NOMO-1 treated with dmso at 0.1 percent for 144 hours (cell line): ENCODE measurements at regions not wholly inside any gene's neighbourhood (a gene's known extent, or its start where the extent isn't known, plus 50 kb on each side); places are given as distances from the start of the nearest gene placed in this dataset.
"Not testable (repeated sequence)": the region's sequence is repeated elsewhere in the genome, so short reads cannot be mapped to it uniquely, and the experiment has no call there.

Source experiments
- DNase-seq: peaks from one replicate; lab custom pipeline; 2025; ENCODE audit not compliant: unreplicated experiment; lab: John Stamatoyannopoulos, UW

DNA sequence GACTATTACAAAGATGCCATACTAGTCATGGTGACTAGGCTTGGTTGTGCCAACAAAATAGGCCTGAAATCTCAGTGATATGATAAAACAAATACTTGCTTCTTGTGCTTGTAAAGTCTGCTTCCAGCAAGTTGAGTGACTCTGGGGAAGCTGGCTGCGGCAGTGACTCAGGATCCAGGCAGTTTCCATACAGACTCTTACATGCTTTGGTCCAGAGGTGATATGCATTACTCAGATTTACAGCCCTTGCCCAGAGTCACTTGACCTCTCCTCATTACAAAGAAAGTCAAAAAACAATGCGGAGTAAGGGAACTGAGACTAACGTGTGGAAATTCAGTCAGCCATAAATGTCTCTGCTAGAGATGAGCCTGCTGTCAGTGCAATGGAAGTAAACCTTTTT lies 387.5 kb downstream of the KCNA4 start:
- no peak for DNase-seq

DNA sequence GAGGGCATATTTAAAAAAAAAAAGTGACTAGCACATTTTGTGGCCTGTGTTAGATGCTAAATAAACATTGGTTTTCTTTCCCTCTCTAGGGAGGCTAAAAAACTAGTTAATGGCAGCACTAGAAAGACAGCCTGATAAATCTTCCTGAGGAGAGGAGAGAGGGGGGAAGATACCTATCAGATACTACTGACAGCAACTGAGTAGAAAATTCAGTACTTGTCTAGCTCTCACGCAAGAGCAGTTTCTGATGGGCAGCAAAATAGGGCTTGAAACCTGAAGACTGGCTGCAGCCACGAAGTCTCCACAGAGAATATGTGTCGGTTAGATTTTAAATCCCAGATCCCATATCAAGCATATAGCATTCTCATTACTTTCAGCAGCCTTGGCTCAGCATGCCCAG lies 388.2 kb downstream of the KCNA4 start:
- DNase-seq, result no peak

DNA sequence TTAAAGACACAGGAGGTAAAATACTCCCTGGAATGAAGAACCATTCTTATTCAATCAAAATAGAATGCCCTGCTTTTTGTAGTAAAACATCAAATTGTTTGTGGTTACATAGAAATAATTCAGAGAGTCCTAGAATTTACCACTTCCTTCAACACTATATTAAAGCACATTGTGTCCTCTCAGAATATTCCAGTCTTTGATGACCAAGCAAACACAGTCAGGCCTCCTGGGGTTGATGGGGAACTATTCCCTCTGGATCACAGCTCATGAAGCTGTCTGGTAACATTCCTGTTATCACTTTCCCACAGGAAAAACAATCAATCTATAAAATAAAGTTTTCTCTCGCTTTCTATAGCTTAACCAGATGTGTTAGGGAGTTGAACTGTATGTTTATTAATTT lies 389.3 kb downstream of the KCNA4 start:
- DNase-seq, result no peak

DNA sequence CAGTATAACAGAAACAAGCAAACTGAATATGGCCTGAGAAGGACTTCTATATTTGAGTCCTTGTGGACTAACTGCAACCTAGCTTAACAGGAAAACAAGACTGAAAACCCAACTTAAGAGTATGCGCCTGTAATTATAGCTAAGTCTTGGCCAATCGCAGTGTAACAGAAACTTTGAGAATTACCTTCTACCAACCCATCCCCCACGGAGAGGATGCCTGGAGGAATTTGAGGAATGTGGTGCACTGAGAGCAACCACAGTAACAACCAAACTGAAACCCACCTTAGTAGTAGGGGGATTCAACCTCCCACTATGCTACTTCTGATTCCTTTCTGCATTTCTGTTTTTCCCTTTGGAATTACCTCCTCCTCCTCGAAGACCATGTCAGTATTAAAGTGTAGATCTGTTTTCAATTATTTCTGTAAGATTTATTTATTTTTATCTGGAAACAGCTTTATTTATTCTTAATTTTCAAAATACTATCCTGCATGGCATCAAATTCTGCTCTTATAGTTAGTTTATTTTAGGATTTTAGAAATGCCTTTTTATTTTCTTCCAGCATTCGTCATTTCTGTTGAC lies 393.6 kb downstream of the KCNA4 start:
- DNase-seq, result no peak

DNA sequence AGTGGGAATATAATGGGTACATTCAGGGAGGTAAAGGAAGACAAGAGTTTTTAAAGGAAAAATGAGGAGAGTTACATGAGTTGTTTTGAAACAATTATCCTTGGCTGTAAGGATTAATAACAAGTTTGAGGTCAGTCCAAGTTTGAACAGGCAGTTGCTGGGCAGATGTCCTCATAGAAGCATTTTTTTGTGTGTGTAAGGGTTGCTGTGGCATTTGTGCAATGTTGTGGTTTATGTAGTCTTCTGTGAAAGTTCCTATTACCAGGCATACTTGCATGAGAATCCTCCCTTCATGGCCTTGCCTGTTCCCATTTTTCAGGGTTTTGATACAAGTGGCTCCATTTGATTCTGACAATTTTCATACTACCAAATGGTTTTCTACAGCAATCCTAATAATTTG lies 400.2 kb downstream of the KCNA4 start:
- DNase-seq, result no peak

DNA sequence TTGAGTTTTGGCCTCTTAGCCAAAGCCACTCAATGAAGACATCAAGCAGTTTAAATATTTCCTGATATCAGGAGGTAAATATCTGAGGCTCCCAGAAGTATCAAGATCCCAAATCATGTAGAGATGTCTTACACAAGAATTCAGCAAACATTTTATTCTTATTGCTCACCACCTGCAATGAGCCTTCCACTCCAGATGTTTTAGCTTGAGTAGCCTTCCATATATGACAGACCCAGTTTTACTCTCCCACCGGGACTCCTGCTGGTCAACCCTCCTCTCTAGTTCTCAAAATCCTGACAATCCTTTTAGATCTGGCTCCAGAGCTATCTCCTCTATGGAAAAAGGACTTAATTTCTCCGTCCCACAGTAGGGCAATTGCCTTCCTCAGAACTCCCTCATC lies 404.4 kb downstream of the KCNA4 start:
- no peak for DNase-seq

DNA sequence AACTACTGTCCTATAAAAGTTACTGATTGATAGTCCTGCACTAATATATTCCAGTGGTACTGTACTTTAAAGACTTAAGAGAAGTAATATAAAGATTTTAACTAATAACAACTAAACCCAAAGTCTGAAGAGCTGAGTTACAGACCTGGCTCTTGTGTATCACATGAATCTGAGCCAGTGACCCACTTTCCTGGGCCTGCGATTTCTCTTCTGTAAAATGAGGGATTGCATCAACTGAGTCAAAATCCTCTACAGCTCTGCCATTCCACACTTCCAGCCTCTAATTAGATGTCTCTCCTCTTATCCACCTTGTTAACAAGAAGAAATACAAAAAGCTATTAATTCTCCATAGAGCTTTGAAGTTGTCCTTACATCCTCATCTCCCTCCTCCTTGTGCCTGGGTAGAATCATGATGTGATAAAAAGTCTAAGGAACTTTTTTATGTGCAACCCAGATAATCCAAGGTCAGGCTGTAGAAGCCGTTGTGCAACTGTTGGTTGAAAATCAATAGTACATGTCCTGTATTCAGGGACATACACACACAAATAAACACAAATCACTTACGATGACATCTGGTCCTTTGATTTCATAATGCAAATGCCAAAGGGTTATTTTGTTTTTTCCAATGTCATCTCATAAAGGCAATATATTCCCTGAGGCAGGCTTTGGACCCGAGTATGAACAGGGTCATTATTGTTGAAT lies 410.3 kb downstream of the KCNA4 start:
- DNase-seq, result no peak

DNA sequence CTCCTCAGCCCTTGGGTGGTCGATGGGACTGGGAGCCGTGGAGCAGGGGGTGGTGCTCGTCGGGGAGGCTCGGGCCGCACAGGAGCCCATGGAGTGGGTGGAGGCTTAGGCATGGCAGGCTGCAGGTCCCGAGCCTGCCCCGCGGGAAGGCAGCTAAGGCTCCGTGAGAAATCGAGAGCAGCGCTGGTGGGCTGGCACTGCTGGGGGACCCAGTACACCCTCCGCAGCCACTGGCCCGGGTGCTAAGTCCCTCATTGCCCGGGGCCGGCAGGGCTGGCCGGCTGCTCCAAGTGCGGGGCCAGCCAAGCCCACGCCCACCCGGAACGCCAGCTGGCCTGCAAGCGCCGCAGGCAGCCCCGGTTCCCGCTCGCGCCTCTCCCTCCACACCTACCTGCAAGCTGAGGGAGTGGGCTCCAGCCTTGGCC lies 416.7 kb downstream of the KCNA4 start:
- not testable (repeated sequence) for DNase-seq

DNA sequence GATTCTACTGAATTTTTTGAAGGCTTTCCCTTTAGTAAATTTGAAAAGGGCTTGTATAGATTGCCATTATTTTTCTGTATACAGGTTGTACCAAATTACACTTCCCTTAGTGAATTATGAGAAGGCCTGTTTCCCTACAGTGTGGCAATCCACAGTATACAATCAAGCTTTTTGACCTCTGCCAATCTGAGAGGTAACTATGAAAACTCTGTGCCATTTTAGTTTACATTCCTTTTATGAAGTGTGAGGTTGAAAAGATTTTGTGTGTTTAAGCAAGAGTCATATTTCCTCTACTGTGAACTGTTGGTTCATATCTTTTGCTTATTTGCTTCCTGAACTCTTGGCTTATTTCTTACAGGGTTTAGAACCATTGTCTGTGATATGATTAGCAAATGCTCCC lies 432.5 kb downstream of the KCNA4 start:
- DNase-seq, result no peak

DNA sequence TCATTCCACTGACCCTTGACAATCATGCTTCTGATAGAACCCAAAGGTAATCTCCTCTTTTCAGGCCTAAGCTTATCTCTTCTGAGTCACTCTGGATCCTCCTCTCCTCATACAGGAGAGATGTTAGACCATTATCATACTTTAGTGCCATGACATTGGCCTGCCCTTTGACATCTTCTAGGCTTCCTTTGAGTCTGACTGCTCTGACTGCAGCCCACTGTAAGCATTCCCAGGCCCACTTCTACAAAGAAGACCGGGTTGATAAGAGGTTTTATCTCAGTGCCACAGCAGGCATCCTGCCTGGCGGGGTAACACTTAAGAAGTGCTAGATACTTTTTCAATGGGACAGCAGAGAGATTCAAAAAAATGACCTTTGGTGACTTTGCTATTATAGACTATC lies 438.0 kb downstream of the KCNA4 start:
- no peak for DNase-seq

DNA sequence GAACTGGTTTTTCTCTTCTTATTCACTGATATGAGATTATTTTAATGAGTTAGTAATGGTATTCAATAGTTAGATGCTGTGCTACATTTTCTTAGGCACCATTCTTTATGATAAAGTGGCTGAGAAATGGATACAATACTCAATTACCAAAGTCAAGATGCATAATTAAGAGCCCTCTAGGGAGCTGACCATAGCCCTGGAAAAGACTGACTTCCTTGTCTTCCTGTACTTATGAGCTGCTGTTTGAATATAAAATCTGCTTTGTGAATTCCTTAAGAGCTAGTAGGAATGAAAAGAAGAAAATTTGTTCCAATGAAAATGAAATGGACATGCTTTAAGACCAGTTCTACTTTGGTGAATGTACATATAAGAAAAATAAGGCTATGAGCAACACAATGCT lies 452.3 kb downstream of the KCNA4 start:
- DNase-seq, result no peak

DNA sequence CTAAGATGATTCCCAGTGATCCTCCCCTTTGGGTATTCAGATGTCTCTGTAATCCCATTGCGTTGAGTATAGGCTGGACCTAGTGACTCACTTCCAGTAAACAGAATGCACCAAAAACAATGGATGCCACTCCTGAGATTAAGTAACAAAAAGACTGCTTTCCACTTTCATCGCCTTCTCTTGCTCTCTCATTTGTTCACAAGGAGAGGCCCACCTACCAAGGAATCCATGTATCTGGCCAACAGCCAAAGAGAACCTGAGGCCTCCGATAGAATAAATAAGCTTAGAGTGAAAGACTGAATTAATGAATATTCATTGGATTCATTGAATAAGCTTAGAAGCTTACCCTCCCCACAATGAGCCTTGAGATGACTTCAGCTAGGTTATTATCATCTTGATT lies 454.6 kb downstream of the KCNA4 start:
- no peak for DNase-seq

DNA sequence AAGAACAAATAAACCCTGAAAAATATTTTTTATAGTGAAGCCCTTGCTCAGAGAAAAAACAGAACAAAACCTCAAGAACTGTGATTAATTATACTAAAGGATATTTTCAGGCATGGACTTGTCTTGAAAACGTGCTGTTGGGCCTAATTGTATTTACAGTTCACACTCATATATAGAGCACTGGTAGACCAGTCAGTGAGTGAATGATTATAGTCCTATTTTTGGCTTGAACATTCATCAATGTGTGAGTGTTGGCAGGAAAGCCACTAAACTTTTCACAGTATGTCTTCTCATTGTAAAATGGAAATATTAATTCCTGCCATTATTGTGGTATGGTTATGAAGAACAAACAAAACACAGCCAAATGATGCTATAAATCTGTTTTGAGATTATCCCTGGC lies 462.8 kb downstream of the KCNA4 start:
- no peak for DNase-seq

DNA sequence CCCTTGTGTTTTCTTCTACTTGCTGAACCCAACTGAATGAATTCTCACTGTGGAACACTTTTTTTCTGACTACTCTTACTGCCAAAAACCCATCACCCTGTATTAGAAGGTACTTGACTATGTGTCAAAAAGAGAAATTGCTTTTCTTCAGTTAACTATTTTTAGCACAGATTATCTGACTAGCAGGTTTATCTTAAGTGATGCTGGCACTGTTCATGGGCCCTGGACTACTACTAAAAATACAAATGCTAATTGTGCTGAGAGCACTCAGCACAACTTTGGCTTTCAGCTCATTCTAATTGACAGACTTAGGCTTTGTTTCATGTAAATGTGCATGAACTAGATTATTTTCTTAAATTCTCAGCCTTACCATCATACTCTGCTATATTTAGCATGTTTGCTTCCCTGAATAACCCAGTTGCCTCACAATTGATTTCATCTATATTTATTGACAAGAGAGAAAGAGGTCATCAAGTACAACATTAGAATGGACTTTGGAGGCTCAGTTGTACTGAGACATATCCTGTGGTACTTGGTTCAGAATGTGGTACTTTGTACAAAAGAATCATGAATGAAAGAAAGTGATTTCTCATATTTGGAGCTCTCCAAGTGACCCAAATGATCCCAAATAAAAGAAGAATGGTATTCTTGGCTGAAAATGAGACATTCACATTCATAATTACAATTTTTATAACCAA lies 478.3 kb downstream of the KCNA4 start:
- no peak for DNase-seq

DNA sequence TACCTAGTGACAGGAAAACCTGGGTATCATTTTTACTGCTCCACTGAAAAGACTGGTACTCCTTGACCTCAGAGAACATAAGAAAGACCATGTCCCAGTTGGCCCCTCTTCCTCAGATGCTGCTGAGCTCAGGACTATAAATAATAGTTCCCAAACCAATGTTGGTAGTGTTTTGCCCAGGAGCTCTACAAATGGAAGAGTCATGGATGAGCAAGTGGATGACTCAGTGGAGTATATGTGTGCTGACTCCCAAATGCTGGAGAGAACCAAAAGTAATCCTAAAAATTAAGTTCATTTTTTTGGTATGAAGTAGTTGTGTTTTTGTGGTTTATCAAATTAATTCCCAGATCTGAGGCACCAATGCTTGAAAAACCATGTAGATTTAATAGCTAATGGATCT lies 482.0 kb downstream of the KCNA4 start:
- DNase-seq, result no peak

DNA sequence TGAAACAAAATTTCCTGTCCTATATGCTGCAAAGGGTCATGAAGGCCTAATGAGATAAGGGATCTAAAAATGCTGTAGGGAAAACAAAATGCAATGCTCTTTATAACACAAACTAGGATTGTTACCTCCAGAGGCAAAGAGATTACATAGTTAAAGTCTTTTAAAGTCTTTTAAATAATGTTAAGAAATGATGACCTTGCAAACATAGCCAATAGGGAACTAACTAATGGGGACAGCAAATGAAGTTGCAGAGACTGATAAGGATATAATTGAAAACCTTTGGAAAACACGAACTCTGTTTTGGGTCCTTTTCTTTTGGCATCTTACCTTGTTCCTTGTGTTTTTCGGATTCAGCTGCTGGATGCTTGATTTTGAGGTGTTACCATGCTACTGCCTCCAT lies 485.9 kb downstream of the KCNA4 start:
- no peak for DNase-seq

DNA sequence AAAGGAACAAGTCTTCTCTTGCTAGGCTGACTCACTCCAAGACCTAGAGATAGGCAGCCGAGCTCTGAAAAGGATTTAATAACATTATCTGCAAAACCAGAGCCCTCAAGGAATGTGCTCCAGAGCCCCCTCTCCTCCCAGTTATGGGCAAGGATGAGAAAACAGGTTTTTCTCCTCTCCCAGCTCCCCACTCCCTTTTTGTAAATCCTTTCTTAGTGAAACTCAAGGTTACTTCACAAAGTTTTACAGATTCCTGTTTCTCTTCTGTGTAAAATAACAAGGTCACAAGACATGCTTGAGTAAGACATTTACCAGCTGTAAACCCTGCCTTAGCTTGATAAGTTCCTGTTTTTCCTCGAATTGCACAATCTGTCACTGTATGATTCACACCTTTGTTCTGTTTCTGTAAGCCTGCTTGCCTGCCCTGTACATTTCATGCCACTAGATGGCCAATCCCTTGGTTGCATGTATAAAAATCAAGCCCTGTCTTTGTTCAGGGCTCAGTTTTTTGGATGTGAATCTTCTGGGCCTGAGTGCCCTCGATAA lies 489.4 kb downstream of the KCNA4 start:
- peak; percentile 89 for DNase-seq

DNA sequence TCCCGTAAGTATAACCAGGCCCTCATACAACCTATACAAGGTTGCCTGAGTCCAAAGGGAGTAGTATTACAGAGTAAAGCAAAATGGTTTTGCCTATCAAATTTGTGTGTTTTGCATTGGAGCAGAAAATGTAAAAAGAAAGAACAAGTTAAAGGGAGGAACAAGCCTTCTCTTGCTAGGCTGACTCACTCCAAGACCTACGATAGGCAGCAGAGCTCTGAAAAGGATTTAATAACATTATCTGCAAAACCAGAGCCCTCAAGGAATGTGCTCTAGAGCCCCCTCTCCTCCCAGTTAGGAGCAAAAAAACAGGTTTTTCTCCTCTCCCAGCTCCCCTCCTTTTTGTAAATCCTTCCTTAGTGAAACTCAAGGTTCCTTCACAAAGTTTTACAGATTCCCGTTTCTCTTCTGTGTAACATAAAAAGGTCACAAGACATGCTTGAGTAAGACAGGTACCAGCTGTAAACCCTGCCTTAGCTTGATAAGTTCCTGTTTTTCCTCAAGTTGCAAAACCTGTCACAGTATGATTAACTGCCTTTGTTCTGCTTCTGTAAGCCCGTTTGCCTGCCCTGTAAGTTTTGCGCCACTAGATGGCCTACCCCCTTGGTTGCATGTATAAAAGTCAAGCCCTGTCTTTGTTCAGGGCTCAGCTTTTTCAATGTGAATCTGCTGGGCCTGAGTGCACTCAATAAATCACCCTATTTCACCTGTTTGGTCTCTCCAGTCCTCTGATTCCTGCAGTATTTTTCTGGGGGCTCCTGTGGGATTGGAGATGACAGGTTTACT lies 498.2 kb downstream of the KCNA4 start:
- DNase-seq, result peak; percentile 87

DNA sequence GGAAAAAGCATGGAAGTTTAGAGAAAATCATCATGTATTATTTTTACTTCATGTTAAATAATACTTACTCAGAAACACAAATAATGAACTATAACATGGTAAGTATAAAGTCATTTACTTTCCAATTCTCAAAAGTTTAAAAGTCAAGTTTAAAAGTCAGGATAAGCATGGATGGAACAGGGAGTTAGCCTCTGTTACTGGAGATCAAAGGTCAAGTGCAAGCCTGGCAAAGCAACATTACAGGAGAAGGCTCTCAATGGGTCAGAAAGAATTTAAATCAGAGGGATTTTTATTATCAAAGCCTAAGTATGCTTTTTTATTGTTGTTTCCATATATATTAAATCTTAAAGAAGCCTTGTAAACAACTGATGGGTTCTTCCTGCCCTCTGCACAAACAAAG lies 505.4 kb downstream of the KCNA4 start:
- no peak for DNase-seq

DNA sequence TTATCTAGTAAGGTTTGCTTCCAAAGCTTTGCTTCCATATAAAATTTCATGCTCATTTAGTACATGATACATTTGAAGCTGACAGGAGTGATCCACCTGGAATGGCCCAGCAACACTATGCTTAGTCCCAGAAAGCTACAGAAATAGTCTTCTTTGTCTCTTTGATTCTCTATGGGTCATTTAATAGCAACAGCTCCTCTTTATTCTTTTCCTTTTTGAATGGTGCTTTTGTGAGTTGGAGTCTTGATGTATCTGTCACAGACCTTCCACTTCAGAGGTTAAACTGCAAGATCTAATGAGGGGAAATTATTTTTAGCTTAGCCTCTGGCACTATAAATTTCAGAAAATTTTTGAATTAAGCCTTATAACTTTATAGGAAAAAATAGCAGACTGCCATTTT lies 509.5 kb downstream of the KCNA4 start:
- no peak for DNase-seq

DNA sequence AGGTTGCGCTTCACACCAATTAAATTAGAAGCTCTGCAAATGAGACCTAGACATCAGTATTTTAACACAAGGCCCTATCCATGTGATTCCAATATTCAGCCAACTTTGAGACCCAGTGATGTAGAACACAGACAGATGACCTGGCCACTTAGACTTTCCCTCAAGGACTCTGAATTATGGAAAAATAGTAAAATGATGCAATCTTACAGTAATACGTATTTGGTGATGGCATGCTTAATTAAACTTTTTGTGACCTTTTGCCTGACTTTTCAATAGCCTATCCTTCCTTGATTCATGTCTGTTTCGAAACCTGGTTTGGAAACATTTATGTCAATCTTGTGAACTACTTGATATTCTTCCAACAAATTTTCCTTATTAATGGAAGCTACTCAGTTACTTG lies 521.2 kb downstream of the KCNA4 start:
- no peak for DNase-seq

DNA sequence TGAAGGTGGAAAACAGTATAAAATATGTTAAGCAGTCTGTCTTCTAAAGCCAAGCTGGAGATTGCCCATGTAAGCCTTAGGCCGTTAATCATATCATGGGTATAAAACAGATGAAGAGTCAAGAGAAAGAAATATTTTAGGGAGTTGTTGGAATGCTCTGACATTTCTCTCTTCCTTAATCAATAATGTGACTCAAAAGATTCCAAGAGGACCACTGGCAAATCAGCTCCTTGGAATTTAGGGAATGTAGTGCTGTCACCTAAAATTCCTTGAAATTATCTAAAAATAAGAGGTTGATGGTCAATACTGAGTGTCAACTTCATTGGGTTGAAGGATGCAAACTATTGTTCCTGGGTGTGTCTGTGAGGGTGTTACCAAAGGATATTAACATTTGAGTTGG lies 525.9 kb downstream of the KCNA4 start:
- DNase-seq, result no peak
